ENCODE measurements at regions not wholly inside any gene's neighbourhood (a gene's known extent, or its start where the extent isn't known, plus 50 kb on each side); places are given as distances from the start of the nearest gene placed in this dataset.

DNA sequence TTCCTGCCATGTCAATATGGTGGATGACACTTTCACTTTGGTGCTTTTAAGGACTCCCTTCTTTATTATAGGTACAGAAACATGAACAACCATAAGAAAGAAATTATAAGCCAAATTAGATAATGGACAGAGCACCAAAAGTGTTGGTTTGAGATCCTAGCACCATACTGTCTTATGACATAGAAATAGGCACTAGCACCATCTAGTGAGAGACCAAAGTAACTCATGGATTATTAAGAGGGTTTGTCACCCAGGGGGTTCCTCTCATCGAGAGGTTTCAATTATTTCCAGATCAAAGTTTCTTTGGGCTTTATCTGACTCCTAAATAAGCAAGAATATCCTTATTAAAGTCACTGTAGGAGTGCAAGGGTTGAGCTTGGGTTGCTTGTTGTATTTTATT is 153.0 kb upstream of the DIO2 start:
- no peaks in the 10 kb centered on the region for H3K27me3 Mint-ChIP-seq
- H3K4me3 Mint-ChIP-seq = no peak overlapping the region
- H3K4me3 ChIP-seq (ENCODE audit: control extremely low read depth in 1 of 5, extremely low read depth in 1 of 5, insufficient read depth in 1 of 5, low read depth in 2 of 5, low read length in 4 of 5) = no peak overlapping the region
- H4K20me1 ChIP-seq (ENCODE audit: control insufficient read depth, insufficient read depth, low read length, poor library complexity, severe bottlenecking) = no peaks in the 10 kb centered on the region
- H3K4me1 ChIP-seq (ENCODE audit: control insufficient read depth in 2 of 2, insufficient read depth in 2 of 2, low read length in 2 of 2) = no peaks in the 10 kb centered on the region
- no CpG with 5 or more reads among the region's 1 CpG for WGBS (ENCODE audit: insufficient coverage)
- H3K79me2 ChIP-seq (ENCODE audit: control insufficient read depth, insufficient read depth, low read length) = no peaks in the 10 kb centered on the region
- intact Hi-C loops (cut with micrococcal nuclease) = no loop called here
- H3K9me3 ChIP-seq (ENCODE audit: control extremely low read depth in 1 of 3, control insufficient read depth in 2 of 3, insufficient read depth in 1 of 3, low read length in 2 of 3) = no peaks in the 10 kb centered on the region
- no peak for DNase-seq
- no peaks in the 10 kb centered on the region for H3K4me1 Mint-ChIP-seq
- CTCF ChIA-PET = no interaction called here
- H3K27ac Mint-ChIP-seq = no peak overlapping the region
- H3K27me3 ChIP-seq (replicated peaks in 1 of 4; ENCODE audit: control extremely low read depth in 1 of 4, control insufficient read depth in 3 of 4, insufficient read depth in 4 of 4, low read length in 3 of 4) = no peaks in the 10 kb centered on the region
- H3K36me3 ChIP-seq (replicated peaks in 1 of 2; ENCODE audit: control extremely low read depth in 1 of 2, control insufficient read depth in 1 of 2, extremely low read depth in 1 of 2, insufficient read depth in 2 of 2, low read length in 1 of 2) = no peaks in the 10 kb centered on the region
- H3K27ac ChIP-seq (ENCODE audit: low read length in 2 of 2) = no peak overlapping the region
- H3K9me3 Mint-ChIP-seq (ENCODE audit: insufficient read depth) = no peaks in the 10 kb centered on the region
- ATAC-seq (ENCODE audit: low read depth) = no peak
- no peak for TF ChIP-seq EZH2 (IDR thresholded peaks at IDR 0.05; ENCODE audit: borderline replicate concordance, insufficient read depth, low read depth, low read length, poor library complexity, severe bottlenecking)
- TF ChIP-seq, protein P1, sequence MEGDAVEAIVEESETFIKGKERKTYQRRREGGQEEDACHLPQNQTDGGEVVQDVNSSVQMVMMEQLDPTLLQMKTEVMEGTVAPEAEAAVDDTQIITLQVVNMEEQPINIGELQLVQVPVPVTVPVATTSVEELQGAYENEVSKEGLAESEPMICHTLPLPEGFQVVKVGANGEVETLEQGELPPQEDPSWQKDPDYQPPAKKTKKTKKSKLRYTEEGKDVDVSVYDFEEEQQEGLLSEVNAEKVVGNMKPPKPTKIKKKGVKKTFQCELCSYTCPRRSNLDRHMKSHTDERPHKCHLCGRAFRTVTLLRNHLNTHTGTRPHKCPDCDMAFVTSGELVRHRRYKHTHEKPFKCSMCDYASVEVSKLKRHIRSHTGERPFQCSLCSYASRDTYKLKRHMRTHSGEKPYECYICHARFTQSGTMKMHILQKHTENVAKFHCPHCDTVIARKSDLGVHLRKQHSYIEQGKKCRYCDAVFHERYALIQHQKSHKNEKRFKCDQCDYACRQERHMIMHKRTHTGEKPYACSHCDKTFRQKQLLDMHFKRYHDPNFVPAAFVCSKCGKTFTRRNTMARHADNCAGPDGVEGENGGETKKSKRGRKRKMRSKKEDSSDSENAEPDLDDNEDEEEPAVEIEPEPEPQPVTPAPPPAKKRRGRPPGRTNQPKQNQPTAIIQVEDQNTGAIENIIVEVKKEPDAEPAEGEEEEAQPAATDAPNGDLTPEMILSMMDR (IDR thresholded peaks at IDR 0.05) = no peak
- POLR2A ChIA-PET = no interaction called here
- no peak overlapping the region for H2AFZ ChIP-seq (ENCODE audit: insufficient read depth, low read depth, low read length, poor library complexity, severe bottlenecking)
- no peak overlapping the region for H3K9ac ChIP-seq (ENCODE audit: low read length)
- no peak overlapping the region for H3K4me2 ChIP-seq (replicated peaks; ENCODE audit: low read depth, low read length, poor library complexity, severe bottlenecking)

- Mint-ChIP-seq H3K27ac (no peak overlapping the region), H3K4me3 (no peak overlapping the region), H3K9me3 (ENCODE audit: insufficient read depth) (no peaks in the 10 kb centered on the region), H3K27me3 (no peaks in the 10 kb centered on the region), H3K4me1 (no peaks in the 10 kb centered on the region)
- H3K79me2 ChIP-seq (ENCODE audit: control insufficient read depth, insufficient read depth, low read length) = no peaks in the 10 kb centered on the region
- intact Hi-C loops (cut with micrococcal nuclease) = no loop called here
- H3K36me3 ChIP-seq (replicated peaks in 1 of 2; ENCODE audit: control extremely low read depth in 1 of 2, control insufficient read depth in 1 of 2, extremely low read depth in 1 of 2, insufficient read depth in 2 of 2, low read length in 1 of 2) = no peaks in the 10 kb centered on the region
- ChIA-PET CTCF (no interaction called here), POLR2A (no interaction called here)
- no peaks in the 10 kb centered on the region for H3K9me3 ChIP-seq (ENCODE audit: control extremely low read depth in 1 of 3, control insufficient read depth in 2 of 3, insufficient read depth in 1 of 3, low read length in 2 of 3)
- H3K27ac ChIP-seq (ENCODE audit: low read length in 2 of 2) = no peak overlapping the region
- 80% methylated on average over 5 of the region's 5 CpGs for WGBS (ENCODE audit: insufficient coverage)
- no peak overlapping the region for H3K4me2 ChIP-seq (replicated peaks; ENCODE audit: low read depth, low read length, poor library complexity, severe bottlenecking)
- no peaks in the 10 kb centered on the region for H3K27me3 ChIP-seq (replicated peaks in 1 of 4; ENCODE audit: control extremely low read depth in 1 of 4, control insufficient read depth in 3 of 4, insufficient read depth in 4 of 4, low read length in 3 of 4)
- ATAC-seq (ENCODE audit: low read depth) (no peak), DNase-seq (no peak)
- no peak overlapping the region for H2AFZ ChIP-seq (ENCODE audit: insufficient read depth, low read depth, low read length, poor library complexity, severe bottlenecking)
- no peak overlapping the region for H3K9ac ChIP-seq (ENCODE audit: low read length)
- no peak overlapping the region for H3K4me3 ChIP-seq (ENCODE audit: control extremely low read depth in 1 of 5, extremely low read depth in 1 of 5, insufficient read depth in 1 of 5, low read depth in 2 of 5, low read length in 4 of 5)
- no peaks in the 10 kb centered on the region for H4K20me1 ChIP-seq (ENCODE audit: control insufficient read depth, insufficient read depth, low read length, poor library complexity, severe bottlenecking)
- no peaks in the 10 kb centered on the region for H3K4me1 ChIP-seq (ENCODE audit: control insufficient read depth in 2 of 2, insufficient read depth in 2 of 2, low read length in 2 of 2)
- TF ChIP-seq, protein P1 (IDR thresholded peaks at IDR 0.05) = no peak
- no peak for TF ChIP-seq EZH2 (IDR thresholded peaks at IDR 0.05; ENCODE audit: borderline replicate concordance, insufficient read depth, low read depth, low read length, poor library complexity, severe bottlenecking)
Measured at GRCh38 chr14:80358112-80358511, 146.8 kb upstream of the DIO2 start.
